ENCODE measurements at regions not wholly inside any gene's neighbourhood (a gene's known extent, or its start where the extent isn't known, plus 50 kb on each side); places are given as distances from the start of the nearest gene placed in this dataset.
"Not testable (repeated sequence)": the region's sequence is repeated elsewhere in the genome, so short reads cannot be mapped to it uniquely, and the experiment has no call there.

DNA sequence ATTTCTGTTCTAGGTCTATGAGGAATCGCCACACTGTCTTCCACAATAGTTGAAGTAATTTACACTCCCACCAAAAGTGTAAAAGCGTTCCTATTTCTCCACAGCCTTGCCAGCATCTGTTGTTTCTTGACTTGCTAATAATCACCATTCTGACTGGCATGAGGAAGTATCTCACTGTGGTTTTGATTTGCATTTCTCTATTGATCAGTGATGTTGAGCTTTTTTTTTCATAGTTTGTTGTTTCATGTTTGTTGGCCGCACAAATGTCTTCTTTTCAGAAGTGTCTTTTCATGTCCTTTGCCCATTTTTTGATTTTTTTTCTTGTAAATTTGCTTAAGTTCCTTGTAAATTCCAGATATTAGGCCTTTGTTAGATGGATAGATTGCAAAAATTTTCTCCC, 867.1 kb downstream of the DTWD2 start:
- no peak for TF ChIP-seq CTCF (IDR thresholded peaks at IDR 0.05)
- intact Hi-C loops (cut with DNase I) = no loop called here
- DNase-seq (no peak), ATAC-seq (no peak)
- Histone ChIP-seq H3K9me3 (no peaks in the 10 kb centered on the region), H3K4me1 (no peaks in the 10 kb centered on the region), H3K27me3 (no peaks in the 10 kb centered on the region), H3K36me3 (no peaks in the 10 kb centered on the region), H3K4me3 (no peak overlapping the region), H3K27ac (no peak overlapping the region)

GRCh38 chr5:118115791-118116190, 872.6 kb downstream of the DTWD2 start:
- Histone ChIP-seq H3K27me3 (no peaks in the 10 kb centered on the region), H3K9me3 (no peaks in the 10 kb centered on the region), H3K4me1 (no peaks in the 10 kb centered on the region), H3K27ac (no peak overlapping the region), H3K36me3 (no peaks in the 10 kb centered on the region), H3K4me3 (no peak overlapping the region)
- no peak for ATAC-seq
- no peak for TF ChIP-seq CTCF (IDR thresholded peaks at IDR 0.05)
- intact Hi-C loops (cut with DNase I) = no loop called here
- DNase-seq = no peak

DNA sequence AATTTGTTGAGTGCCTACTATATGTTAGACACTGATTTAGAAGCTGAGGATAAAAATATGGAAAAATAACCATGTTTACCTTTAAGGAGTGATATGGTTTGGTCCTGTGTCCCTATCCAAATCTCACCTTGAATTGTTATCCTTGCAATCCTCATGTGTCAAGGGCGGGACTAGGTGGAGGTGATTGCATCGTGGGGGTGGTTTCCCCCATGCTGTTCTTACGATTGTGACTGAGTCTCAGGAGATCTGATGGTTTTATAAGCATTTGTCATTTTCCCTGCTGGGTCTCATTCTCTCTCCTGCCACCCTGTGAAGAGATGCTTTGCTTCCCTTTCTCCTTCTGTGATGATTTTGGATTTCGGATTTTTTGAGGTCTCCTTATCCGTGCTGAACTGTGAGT, 876.4 kb downstream of the DTWD2 start:
- H3K4me1 ChIP-seq = no peaks in the 10 kb centered on the region
- H3K4me3 ChIP-seq = no peak overlapping the region
- no peaks in the 10 kb centered on the region for H3K9me3 ChIP-seq
- H3K27ac ChIP-seq = no peak overlapping the region
- no peaks in the 10 kb centered on the region for H3K36me3 ChIP-seq
- intact Hi-C loops (cut with DNase I) = no loop called here
- DNase-seq = no peak
- H3K27me3 ChIP-seq = no peaks in the 10 kb centered on the region
- no peak for ATAC-seq
- no peak for TF ChIP-seq CTCF (IDR thresholded peaks at IDR 0.05)

- DNase-seq; H3K36me3 ChIP-seq; H3K4me3 ChIP-seq; ATAC-seq; H3K27me3 ChIP-seq; intact Hi-C loops (cut with DNase I); H3K9me3 ChIP-seq; H3K4me1 ChIP-seq; H3K27ac ChIP-seq: not testable (repeated sequence)
Measured at GRCh38 chr5:118107246-118107645, 881.1 kb downstream of the DTWD2 start.

GRCh38 chr5:118098716-118099115, 889.6 kb downstream of the DTWD2 start:
- ATAC-seq = no peak
- H3K4me3 ChIP-seq = no peak overlapping the region
- H3K36me3 ChIP-seq = no peaks in the 10 kb centered on the region
- no peaks in the 10 kb centered on the region for H3K4me1 ChIP-seq
- DNase-seq = no peak
- no peak for TF ChIP-seq CTCF (IDR thresholded peaks at IDR 0.05)
- intact Hi-C loops (cut with DNase I) = no loop called here
- H3K27me3 ChIP-seq = no peaks in the 10 kb centered on the region
- H3K9me3 ChIP-seq = no peaks in the 10 kb centered on the region
- no peak overlapping the region for H3K27ac ChIP-seq

DNA sequence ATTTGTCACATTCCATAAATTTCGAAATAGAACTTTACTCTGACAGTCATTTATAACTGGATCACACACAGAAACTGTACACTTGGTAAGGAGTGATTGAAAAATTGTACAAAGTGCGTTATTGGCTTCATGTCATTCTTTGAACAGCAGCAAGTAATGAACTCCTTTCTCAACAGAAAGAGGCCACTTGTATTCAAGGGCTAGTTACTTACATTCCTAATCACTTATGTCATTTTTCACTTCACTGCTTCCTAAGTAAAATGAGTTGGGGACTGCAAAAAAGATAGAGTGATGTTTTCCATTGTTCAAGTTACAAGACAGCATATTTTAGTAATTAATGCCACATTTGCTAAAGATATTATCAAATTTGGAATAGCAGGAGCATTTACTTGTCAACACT, 893.2 kb downstream of the DTWD2 start:
- peak; percentile 65 for ATAC-seq
- Histone ChIP-seq H3K27ac (no peak overlapping the region), H3K9me3 (no peaks in the 10 kb centered on the region), H3K36me3 (no peaks in the 10 kb centered on the region), H3K4me3 (no peak overlapping the region), H3K4me1 (no peaks in the 10 kb centered on the region), H3K27me3 (no peaks in the 10 kb centered on the region)
- TF ChIP-seq CTCF (IDR thresholded peaks at IDR 0.05) = no peak
- DNase-seq = no peak
- intact Hi-C loops (cut with DNase I) = no loop called here
